ENCODE measurements at regions not wholly inside any gene's neighbourhood (a gene's known extent, or its start where the extent isn't known, plus 50 kb on each side); places are given as distances from the start of the nearest gene placed in this dataset.
"Not testable (repeated sequence)": the region's sequence is repeated elsewhere in the genome, so short reads cannot be mapped to it uniquely, and the experiment has no call there.

DNA sequence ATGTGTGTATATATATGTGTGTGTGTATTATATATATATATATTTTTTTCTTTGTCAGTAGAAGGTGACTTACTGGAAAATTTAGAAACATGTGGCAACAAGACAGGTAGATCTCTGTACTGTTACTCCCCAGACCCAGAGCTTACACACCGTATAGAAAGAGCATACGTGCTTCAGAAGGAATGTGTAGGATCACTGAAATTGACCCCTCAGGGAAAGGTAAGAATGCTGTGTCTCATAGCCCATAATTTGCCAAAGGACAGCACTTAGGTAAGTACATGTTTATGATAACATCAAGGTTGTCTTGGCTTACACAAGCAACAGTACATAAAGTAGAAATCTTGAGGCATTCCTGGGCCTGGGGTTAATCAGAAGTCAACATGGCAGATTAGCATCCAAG lies 54.2 kb upstream of the PDE3B start:
- no peaks in the 10 kb centered on the region for H3K4me1 ChIP-seq (ENCODE audit: control insufficient read depth, insufficient read depth, low read length)
- H3K9me3 ChIP-seq (ENCODE audit: control insufficient read depth, low read length): no peaks in the 10 kb centered on the region
- H3K9ac ChIP-seq (ENCODE audit: extremely low read depth, low read length, poor library complexity, severe bottlenecking): no peak overlapping the region
- Mint-ChIP-seq H3K36me3 (ENCODE audit: low read depth) (peaks cover 4% of the 10 kb centered on the region), H3K4me3 (no peak overlapping the region), H3K9me3 (peaks cover 13% of the 10 kb centered on the region), H3K27ac (no peak overlapping the region), H3K27me3 (ENCODE audit: insufficient read depth) (peaks cover 3% of the 10 kb centered on the region), H3K4me1 (peaks cover 4% of the 10 kb centered on the region)
- no peak overlapping the region for H3K4me3 ChIP-seq (ENCODE audit: low read length)
- no peaks in the 10 kb centered on the region for H3K36me3 ChIP-seq (ENCODE audit: control insufficient read depth, insufficient read depth, low read length)
- 89 to 90% methylated on average over 2 of the region's 2 CpGs for WGBS, 2 experiments (ENCODE audit: insufficient coverage in 1 of 2, insufficient read length in 1 of 2)
- H3K27me3 ChIP-seq (ENCODE audit: control insufficient read depth, insufficient read depth, low read length, poor library complexity, severe bottlenecking): peaks cover 27% of the 10 kb centered on the region
- DNase-seq: no peak
- H3K27ac ChIP-seq (ENCODE audit: low read depth, low read length): no peak overlapping the region
- TF ChIP-seq, protein P1, sequence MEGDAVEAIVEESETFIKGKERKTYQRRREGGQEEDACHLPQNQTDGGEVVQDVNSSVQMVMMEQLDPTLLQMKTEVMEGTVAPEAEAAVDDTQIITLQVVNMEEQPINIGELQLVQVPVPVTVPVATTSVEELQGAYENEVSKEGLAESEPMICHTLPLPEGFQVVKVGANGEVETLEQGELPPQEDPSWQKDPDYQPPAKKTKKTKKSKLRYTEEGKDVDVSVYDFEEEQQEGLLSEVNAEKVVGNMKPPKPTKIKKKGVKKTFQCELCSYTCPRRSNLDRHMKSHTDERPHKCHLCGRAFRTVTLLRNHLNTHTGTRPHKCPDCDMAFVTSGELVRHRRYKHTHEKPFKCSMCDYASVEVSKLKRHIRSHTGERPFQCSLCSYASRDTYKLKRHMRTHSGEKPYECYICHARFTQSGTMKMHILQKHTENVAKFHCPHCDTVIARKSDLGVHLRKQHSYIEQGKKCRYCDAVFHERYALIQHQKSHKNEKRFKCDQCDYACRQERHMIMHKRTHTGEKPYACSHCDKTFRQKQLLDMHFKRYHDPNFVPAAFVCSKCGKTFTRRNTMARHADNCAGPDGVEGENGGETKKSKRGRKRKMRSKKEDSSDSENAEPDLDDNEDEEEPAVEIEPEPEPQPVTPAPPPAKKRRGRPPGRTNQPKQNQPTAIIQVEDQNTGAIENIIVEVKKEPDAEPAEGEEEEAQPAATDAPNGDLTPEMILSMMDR (conservative IDR thresholded peaks at IDR 0.05): no peak

DNA sequence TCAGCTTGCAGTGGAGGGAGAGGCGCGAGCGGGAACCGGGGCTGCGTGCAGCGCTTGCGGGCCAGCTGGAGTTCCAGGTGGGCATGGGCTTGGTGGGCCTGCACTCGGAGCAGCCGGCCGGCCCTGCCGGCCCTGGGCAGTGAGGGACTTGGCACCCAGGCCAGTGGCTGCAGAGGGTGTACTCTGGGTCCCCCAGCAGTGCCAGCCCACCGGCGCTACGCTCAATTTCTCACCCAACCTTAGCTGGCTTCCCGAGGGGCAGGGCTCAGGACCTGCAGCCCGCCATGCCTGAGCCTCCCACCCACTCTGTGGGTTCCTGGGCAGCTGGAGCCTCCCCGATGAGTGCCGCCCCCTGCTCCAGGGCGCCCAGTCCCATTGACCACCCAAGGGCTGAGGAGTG lies 52.6 kb upstream of the PDE3B start:
- peaks cover 18% of the 10 kb centered on the region for H3K9me3 Mint-ChIP-seq
- H3K27ac Mint-ChIP-seq; H3K9me3 ChIP-seq (ENCODE audit: control insufficient read depth, low read length); H3K4me3 ChIP-seq (ENCODE audit: low read length); H3K27me3 Mint-ChIP-seq (ENCODE audit: insufficient read depth); H3K4me1 ChIP-seq (ENCODE audit: control insufficient read depth, insufficient read depth, low read length); DNase-seq; H3K36me3 ChIP-seq (ENCODE audit: control insufficient read depth, insufficient read depth, low read length); H3K36me3 Mint-ChIP-seq (ENCODE audit: low read depth); H3K9ac ChIP-seq (ENCODE audit: extremely low read depth, low read length, poor library complexity, severe bottlenecking); H3K4me1 Mint-ChIP-seq; H3K27ac ChIP-seq (ENCODE audit: low read depth, low read length); H3K4me3 Mint-ChIP-seq: not testable (repeated sequence)
- 94 to 100% methylated on average over 5 to 19 of the region's 19 CpGs for WGBS, 2 experiments (ENCODE audit: insufficient coverage in 1 of 2, insufficient read length in 1 of 2)
- peaks cover 12% of the 10 kb centered on the region for H3K27me3 ChIP-seq (ENCODE audit: control insufficient read depth, insufficient read depth, low read length, poor library complexity, severe bottlenecking)

DNA sequence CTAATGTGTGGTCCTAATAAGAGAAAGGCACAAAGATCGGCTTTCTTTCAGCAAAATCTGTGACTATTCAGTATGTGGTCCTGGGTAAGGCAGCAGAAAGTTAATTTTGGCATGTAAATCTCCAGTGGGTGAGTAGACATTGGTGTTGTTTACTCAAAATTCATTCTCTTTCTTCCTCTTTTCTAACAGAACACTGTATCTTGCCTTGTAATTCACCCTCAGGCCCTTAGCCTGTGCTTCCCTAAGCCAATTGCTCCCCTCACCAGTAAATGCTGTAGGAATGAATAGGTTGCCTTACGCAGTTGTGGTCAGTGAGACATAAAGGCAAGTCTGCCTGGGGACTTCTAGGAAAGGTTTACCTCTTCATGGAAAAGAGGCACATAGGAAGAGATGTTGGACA lies 49.9 kb upstream of the PDE3B start:
- Histone ChIP-seq H3K27me3 (ENCODE audit: control insufficient read depth, insufficient read depth, low read length, poor library complexity, severe bottlenecking) (no peaks in the 10 kb centered on the region), H3K9ac (ENCODE audit: extremely low read depth, low read length, poor library complexity, severe bottlenecking) (no peak overlapping the region), H3K36me3 (ENCODE audit: control insufficient read depth, insufficient read depth, low read length) (no peaks in the 10 kb centered on the region), H3K4me1 (ENCODE audit: control insufficient read depth, insufficient read depth, low read length) (no peaks in the 10 kb centered on the region), H3K4me3 (ENCODE audit: low read length) (no peak overlapping the region), H3K27ac (ENCODE audit: low read depth, low read length) (no peak overlapping the region), H3K9me3 (ENCODE audit: control insufficient read depth, low read length) (no peaks in the 10 kb centered on the region)
- H3K27ac Mint-ChIP-seq: no peak overlapping the region
- peaks cover 23% of the 10 kb centered on the region for H3K9me3 Mint-ChIP-seq
- H3K36me3 Mint-ChIP-seq (ENCODE audit: low read depth): peaks cover 4% of the 10 kb centered on the region
- TF ChIP-seq, protein P1 (conservative IDR thresholded peaks at IDR 0.05): no peak
- H3K4me3 Mint-ChIP-seq: no peak overlapping the region
- peaks cover 6% of the 10 kb centered on the region for H3K27me3 Mint-ChIP-seq (ENCODE audit: insufficient read depth)
- no peak for DNase-seq
- 78 to 100% methylated on average over 2 of the region's 2 CpGs for WGBS, 2 experiments (ENCODE audit: insufficient coverage in 1 of 2, insufficient read length in 1 of 2)
- no peaks in the 10 kb centered on the region for H3K4me1 Mint-ChIP-seq

Data from endodermal cell (in vitro differentiated cells).